ENCODE measurements at regions not wholly inside any gene's neighbourhood (a gene's known extent, or its start where the extent isn't known, plus 50 kb on each side); places are given as distances from the start of the nearest gene placed in this dataset.

GRCh38 chr10:120646159-120646732 lies 189.2 kb downstream of the PLPP4 start:
- TF ChIP-seq EP300 (IDR thresholded peaks at IDR 0.05) (no peak), POLR2AphosphoS5 (IDR thresholded peaks at IDR 0.05) (no peak), CTCF (IDR thresholded peaks at IDR 0.05) (no peak), POLR2A (IDR thresholded peaks at IDR 0.05; ENCODE audit: low read depth) (no peak)

All from esophagus muscularis mucosa (tissue), 4 donors.